ENCODE measurements at regions not wholly inside any gene's neighbourhood (a gene's known extent, or its start where the extent isn't known, plus 50 kb on each side); places are given as distances from the start of the nearest gene placed in this dataset.
"Not testable (repeated sequence)": the region's sequence is repeated elsewhere in the genome, so short reads cannot be mapped to it uniquely, and the experiment has no call there.

- TF ChIP-seq CTCF (IDR thresholded peaks at IDR 0.05; ENCODE audit: extremely low read depth in 1 of 2, insufficient read depth in 1 of 2, low read depth in 1 of 2, low read length in 2 of 2); EZH2 (IDR thresholded peaks at IDR 0.05; ENCODE audit: borderline replicate concordance, low read depth, low read length, severe bottlenecking); MAX (IDR thresholded peaks at IDR 0.05; ENCODE audit: insufficient read depth, insufficient read length); POLR2A (IDR thresholded peaks at IDR 0.05; ENCODE audit: low read depth, low read length); FOS (IDR thresholded peaks at IDR 0.05; ENCODE audit: borderline replicate concordance, insufficient read depth, low read length); POLR2AphosphoS5 (IDR thresholded peaks at IDR 0.05; ENCODE audit: insufficient read depth, low read depth, low read length); GATA2 (IDR thresholded peaks at IDR 0.05; ENCODE audit: insufficient read depth, insufficient read length, low read depth, low read length); JUN (IDR thresholded peaks at IDR 0.05; ENCODE audit: borderline replicate concordance, insufficient read depth, insufficient read length, low read depth); MYC (IDR thresholded peaks at IDR 0.05; ENCODE audit: low read depth, low read length): not testable (repeated sequence)
These were observed 164.7 kb downstream of the SPDYE17 start for GRCh38 chr7:76867364-76867889.

Measured in endothelial cell of umbilical vein (primary cell).